ENCODE measurements at regions not wholly inside any gene's neighbourhood (a gene's known extent, or its start where the extent isn't known, plus 50 kb on each side); places are given as distances from the start of the nearest gene placed in this dataset.

DNA sequence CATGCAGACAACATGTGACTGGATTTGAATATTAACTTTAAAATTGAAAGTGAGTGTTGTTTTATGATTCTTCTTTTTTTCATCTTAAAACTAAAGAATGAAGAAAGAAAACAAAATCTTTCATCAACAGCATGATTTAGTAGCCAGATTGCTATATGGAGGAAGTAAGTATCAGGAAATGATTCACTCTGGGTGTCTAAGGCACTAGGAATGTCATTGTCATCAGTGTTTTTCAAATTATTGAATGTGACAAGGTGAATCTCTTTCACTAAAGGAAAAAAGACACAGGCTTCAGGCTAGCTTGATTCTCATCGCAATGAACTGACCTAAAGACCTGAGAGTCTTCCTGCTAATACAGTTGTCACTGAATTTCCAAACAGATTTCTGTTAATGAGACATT is 430.1 kb downstream of the FBXO15 start:
- no peaks in the 10 kb centered on the region for H3K36me3 ChIP-seq (ENCODE audit: control insufficient read depth, low read depth, low read length)
- H3K4me1 ChIP-seq (ENCODE audit: control insufficient read depth, low read depth, low read length), result no peaks in the 10 kb centered on the region
- H3K9ac ChIP-seq (ENCODE audit: low read length), result no peak overlapping the region
- no peaks in the 10 kb centered on the region for H3K27me3 ChIP-seq (ENCODE audit: control insufficient read depth, insufficient read depth, low read length)
- H3K27ac ChIP-seq (ENCODE audit: low read length), result no peak overlapping the region
- no peak overlapping the region for H3K4me3 ChIP-seq (ENCODE audit: low read length)
- no peaks in the 10 kb centered on the region for H3K9me3 ChIP-seq (ENCODE audit: control insufficient read depth, low read depth, low read length)

DNA sequence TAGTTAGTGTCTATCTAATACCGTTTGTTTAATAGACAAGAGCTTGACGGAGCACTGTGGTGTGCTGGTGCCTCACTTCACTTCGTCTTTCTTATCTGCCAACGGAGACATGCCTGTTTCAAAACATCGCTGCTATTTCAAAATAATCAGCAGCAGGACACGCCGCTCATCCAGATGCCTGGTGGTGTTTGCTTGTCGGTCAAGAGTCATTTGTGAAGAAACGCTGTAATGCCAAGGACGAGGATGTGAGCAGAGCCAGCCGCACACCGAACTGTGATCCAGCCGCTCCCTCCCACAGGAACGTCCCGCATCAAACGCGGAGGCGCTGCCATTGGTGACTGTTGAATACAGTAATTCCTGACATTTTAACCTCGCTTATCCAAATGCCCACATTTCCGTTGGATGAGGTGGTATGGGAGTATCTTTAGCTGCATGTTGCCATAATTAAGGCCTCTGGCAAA is 432.4 kb downstream of the FBXO15 start:
- H3K9ac ChIP-seq (ENCODE audit: low read length), result no peak overlapping the region
- no peaks in the 10 kb centered on the region for H3K27me3 ChIP-seq (ENCODE audit: control insufficient read depth, insufficient read depth, low read length)
- H3K36me3 ChIP-seq (ENCODE audit: control insufficient read depth, low read depth, low read length), result no peaks in the 10 kb centered on the region
- H3K4me1 ChIP-seq (ENCODE audit: control insufficient read depth, low read depth, low read length), result no peaks in the 10 kb centered on the region
- H3K4me3 ChIP-seq (ENCODE audit: low read length), result no peak overlapping the region
- no peaks in the 10 kb centered on the region for H3K9me3 ChIP-seq (ENCODE audit: control insufficient read depth, low read depth, low read length)
- no peak overlapping the region for H3K27ac ChIP-seq (ENCODE audit: low read length)

DNA sequence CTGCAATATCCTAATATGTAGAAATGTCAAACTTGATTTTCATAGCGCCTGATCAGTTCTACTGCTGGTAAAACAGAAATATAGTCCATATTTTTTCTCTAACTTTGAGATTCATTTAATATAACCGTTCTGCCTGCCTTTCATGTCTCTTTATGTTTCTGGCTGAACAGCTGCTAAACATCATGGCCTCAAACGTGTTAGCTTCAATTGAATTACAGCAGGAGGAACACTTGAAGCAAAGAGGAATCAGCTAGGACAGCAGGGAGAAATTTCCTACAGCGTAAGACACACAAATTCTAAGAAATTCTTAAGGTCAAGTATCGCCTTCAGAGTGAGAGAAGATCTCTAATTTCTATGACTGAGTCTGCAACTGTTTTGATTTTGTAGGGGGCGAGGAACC is 433.2 kb downstream of the FBXO15 start:
- Histone ChIP-seq H3K36me3 (ENCODE audit: control insufficient read depth, low read depth, low read length) (no peaks in the 10 kb centered on the region), H3K9me3 (ENCODE audit: control insufficient read depth, low read depth, low read length) (no peaks in the 10 kb centered on the region), H3K27me3 (ENCODE audit: control insufficient read depth, insufficient read depth, low read length) (no peaks in the 10 kb centered on the region), H3K9ac (ENCODE audit: low read length) (no peak overlapping the region), H3K4me3 (ENCODE audit: low read length) (no peak overlapping the region), H3K27ac (ENCODE audit: low read length) (no peak overlapping the region), H3K4me1 (ENCODE audit: control insufficient read depth, low read depth, low read length) (no peaks in the 10 kb centered on the region)

DNA sequence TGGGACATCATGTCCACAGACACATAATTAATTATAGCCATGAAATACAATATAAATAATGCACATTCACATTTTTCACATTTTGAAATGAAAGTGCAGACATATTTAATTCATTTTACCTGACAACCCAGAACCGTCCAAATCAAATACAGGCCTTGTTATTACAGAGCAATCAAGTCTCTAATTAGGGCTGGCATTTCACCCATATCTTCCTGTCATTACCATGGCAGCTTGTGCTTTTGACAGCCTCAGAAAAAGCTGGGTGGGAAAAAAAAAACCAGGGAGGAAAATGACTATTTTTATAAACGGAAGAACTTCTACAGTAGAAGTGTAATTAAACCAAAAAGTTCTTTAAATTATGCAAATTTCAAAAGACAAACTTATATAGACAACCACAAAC is 436.4 kb downstream of the FBXO15 start:
- H3K9ac ChIP-seq (ENCODE audit: low read length), result no peak overlapping the region
- H3K27ac ChIP-seq (ENCODE audit: low read length), result no peak overlapping the region
- no peaks in the 10 kb centered on the region for H3K27me3 ChIP-seq (ENCODE audit: control insufficient read depth, insufficient read depth, low read length)
- H3K4me1 ChIP-seq (ENCODE audit: control insufficient read depth, low read depth, low read length), result no peaks in the 10 kb centered on the region
- no peaks in the 10 kb centered on the region for H3K36me3 ChIP-seq (ENCODE audit: control insufficient read depth, low read depth, low read length)
- no peaks in the 10 kb centered on the region for H3K9me3 ChIP-seq (ENCODE audit: control insufficient read depth, low read depth, low read length)
- no peak overlapping the region for H3K4me3 ChIP-seq (ENCODE audit: low read length)

DNA sequence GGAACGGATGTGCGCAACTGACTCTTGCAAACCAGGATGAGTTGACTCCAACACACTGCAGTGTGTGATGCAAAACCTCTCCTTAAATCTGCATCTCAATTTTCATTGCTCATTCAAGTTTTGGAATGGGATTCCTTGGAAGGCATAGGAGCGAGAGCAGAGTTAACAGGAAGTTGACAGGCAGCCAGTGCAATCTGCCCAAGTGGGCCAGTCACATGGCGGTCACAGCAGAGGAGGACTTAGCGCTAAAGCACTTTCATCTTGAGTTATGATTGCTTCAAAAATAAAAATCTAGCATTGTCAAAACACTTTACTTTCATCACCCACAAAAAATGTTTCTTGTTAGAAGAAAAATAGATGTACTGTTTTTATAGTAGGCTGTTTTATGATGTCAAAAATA is 439.0 kb downstream of the FBXO15 start:
- Histone ChIP-seq H3K27ac (ENCODE audit: low read length) (no peak overlapping the region), H3K27me3 (ENCODE audit: control insufficient read depth, insufficient read depth, low read length) (no peaks in the 10 kb centered on the region), H3K9me3 (ENCODE audit: control insufficient read depth, low read depth, low read length) (no peaks in the 10 kb centered on the region), H3K4me3 (ENCODE audit: low read length) (no peak overlapping the region), H3K9ac (ENCODE audit: low read length) (no peak overlapping the region), H3K4me1 (ENCODE audit: control insufficient read depth, low read depth, low read length) (no peaks in the 10 kb centered on the region), H3K36me3 (ENCODE audit: control insufficient read depth, low read depth, low read length) (no peaks in the 10 kb centered on the region)

DNA sequence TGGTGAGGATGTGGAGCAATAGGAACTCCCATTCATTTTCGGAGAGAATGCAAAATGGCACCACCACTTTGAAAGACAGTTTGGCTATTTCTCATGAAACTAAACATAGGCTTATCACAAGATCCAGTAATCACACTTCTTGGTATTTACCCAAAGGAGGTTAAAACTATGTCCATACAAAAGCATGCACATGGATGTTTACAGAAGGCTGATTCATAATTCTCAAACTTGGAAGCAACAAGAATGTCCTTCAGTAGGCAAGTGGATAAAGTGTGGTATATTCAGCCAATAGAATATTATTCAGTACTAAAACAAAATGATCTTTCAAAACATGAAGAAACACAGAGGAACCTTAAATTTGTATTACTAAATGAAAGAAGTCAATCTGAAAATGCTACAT is 440.6 kb downstream of the FBXO15 start:
- no peak overlapping the region for H3K9ac ChIP-seq (ENCODE audit: low read length)
- no peaks in the 10 kb centered on the region for H3K27me3 ChIP-seq (ENCODE audit: control insufficient read depth, insufficient read depth, low read length)
- H3K4me3 ChIP-seq (ENCODE audit: low read length), result no peak overlapping the region
- H3K36me3 ChIP-seq (ENCODE audit: control insufficient read depth, low read depth, low read length), result no peaks in the 10 kb centered on the region
- no peaks in the 10 kb centered on the region for H3K9me3 ChIP-seq (ENCODE audit: control insufficient read depth, low read depth, low read length)
- no peaks in the 10 kb centered on the region for H3K4me1 ChIP-seq (ENCODE audit: control insufficient read depth, low read depth, low read length)
- no peak overlapping the region for H3K27ac ChIP-seq (ENCODE audit: low read length)

DNA sequence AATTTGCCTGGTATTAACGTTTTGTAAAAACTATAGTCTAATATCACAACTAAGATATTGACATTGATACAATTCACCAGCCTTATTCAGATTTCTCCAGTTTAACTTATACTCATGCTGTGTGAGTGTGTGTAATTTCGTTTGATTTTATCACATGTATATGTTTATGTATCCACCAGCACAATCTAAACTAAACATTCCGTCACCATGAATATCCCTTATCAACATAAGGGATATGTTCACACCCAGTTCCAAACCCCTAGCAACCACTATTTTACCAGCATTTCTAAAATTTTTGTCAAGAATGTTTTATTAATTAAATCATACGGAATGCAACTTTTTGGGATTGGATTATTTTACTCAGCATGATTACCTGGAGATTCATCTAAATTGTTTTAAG is 450.3 kb downstream of the FBXO15 start:
- no peaks in the 10 kb centered on the region for H3K36me3 ChIP-seq (ENCODE audit: control insufficient read depth, low read depth, low read length)
- H3K4me1 ChIP-seq (ENCODE audit: control insufficient read depth, low read depth, low read length), result no peaks in the 10 kb centered on the region
- no peaks in the 10 kb centered on the region for H3K27me3 ChIP-seq (ENCODE audit: control insufficient read depth, insufficient read depth, low read length)
- no peak overlapping the region for H3K9ac ChIP-seq (ENCODE audit: low read length)
- no peaks in the 10 kb centered on the region for H3K9me3 ChIP-seq (ENCODE audit: control insufficient read depth, low read depth, low read length)
- H3K27ac ChIP-seq (ENCODE audit: low read length), result no peak overlapping the region
- H3K4me3 ChIP-seq (ENCODE audit: low read length), result no peak overlapping the region

DNA sequence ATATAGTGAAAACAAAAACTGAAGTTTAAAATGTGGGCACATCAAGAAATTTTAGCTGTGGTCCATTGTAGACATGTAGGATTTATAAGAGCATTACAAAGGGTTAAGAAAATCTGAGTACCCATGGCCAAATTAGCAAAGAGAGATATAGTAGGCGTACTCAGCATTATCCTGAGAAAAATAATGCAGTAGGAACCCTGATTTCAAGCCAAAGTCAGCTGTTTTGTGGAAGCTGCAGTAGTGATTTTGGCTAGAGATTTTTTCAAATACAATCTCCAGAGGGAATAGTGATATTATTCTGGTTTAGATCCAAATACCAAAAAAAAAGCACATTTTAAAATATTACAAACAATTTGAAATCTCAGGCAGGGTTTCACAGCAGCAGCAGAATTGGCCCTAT is 450.9 kb downstream of the FBXO15 start:
- no peaks in the 10 kb centered on the region for H3K36me3 ChIP-seq (ENCODE audit: control insufficient read depth, low read depth, low read length)

DNA sequence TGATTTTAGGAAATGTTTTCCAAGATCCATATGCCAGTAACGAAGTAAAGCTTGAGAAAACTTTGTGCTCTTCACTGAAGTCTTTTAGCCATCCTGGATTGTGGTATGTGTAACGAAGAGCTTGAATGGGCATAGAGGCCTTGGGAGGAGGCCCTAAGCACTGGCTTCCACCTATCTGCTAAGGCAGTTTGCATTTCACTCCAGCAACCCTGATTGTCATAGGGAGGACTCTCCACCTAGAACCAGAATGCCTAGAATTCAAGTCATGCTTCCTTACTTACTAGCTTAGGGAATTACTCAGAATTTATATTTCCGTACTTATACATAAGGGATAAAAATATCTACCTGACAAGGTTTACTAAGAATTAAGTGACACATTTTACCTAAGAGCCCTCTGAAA is 451.5 kb downstream of the FBXO15 start:
- Histone ChIP-seq H3K36me3 (ENCODE audit: control insufficient read depth, low read depth, low read length) (no peaks in the 10 kb centered on the region), H3K9me3 (ENCODE audit: control insufficient read depth, low read depth, low read length) (no peaks in the 10 kb centered on the region), H3K27ac (ENCODE audit: low read length) (no peak overlapping the region), H3K4me1 (ENCODE audit: control insufficient read depth, low read depth, low read length) (no peaks in the 10 kb centered on the region), H3K4me3 (ENCODE audit: low read length) (no peak overlapping the region), H3K9ac (ENCODE audit: low read length) (no peak overlapping the region), H3K27me3 (ENCODE audit: control insufficient read depth, insufficient read depth, low read length) (no peaks in the 10 kb centered on the region)

More for the DNA sequence above, 450.9 kb downstream of the FBXO15 start:
- Histone ChIP-seq H3K4me1 (ENCODE audit: control insufficient read depth, low read depth, low read length) (no peaks in the 10 kb centered on the region), H3K27me3 (ENCODE audit: control insufficient read depth, insufficient read depth, low read length) (no peaks in the 10 kb centered on the region), H3K4me3 (ENCODE audit: low read length) (no peak overlapping the region), H3K27ac (ENCODE audit: low read length) (no peak overlapping the region), H3K9ac (ENCODE audit: low read length) (no peak overlapping the region), H3K9me3 (ENCODE audit: control insufficient read depth, low read depth, low read length) (no peaks in the 10 kb centered on the region)

DNA sequence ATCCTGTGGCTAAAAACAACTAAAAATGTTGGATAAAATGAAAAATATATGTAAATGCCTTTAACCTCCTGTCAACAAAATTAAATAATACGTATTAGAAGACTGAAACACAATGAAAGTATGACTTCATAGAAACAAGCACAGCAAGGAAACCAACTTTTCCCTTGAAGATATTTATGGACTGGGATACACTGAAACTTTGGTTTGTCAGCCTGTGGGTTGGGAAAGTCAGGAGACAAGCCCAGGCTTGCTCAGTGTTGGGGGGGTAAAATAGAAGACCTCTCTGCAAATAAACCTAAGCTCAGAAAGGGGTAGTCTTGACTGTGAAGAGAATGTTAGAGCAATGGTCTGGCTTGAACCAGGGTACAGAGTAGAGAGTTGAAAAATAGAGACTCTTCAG is 454.5 kb downstream of the FBXO15 start:
- H3K9me3 ChIP-seq (ENCODE audit: control insufficient read depth, low read depth, low read length), result no peaks in the 10 kb centered on the region
- H3K4me1 ChIP-seq (ENCODE audit: control insufficient read depth, low read depth, low read length), result peaks cover 11% of the 10 kb centered on the region
- H3K4me3 ChIP-seq (ENCODE audit: low read length), result no peak overlapping the region
- no peak overlapping the region for H3K9ac ChIP-seq (ENCODE audit: low read length)
- no peaks in the 10 kb centered on the region for H3K36me3 ChIP-seq (ENCODE audit: control insufficient read depth, low read depth, low read length)
- no peak overlapping the region for H3K27ac ChIP-seq (ENCODE audit: low read length)
- no peaks in the 10 kb centered on the region for H3K27me3 ChIP-seq (ENCODE audit: control insufficient read depth, insufficient read depth, low read length)

DNA sequence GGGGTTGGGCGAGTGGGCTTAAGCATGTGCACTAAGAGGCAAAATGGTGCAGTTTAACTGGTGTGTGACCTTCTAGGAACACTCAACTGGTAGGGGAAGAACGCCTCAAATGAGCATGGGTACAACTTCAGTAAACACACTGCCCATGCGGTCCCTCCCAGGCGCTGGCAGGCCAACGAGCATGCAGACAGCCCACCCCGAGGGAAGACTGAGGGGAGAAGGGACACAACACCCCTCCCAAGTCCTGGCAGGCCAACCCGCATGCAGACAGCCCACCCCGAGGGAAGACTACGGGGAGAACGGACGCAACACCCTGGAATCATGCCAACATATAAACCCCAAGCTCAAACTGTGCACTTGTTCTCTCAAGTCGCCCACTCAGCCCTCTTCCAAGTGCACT is 456.0 kb downstream of the FBXO15 start:
- Histone ChIP-seq H3K4me3 (ENCODE audit: low read length) (no peak overlapping the region), H3K4me1 (ENCODE audit: control insufficient read depth, low read depth, low read length) (peaks cover 11% of the 10 kb centered on the region), H3K9me3 (ENCODE audit: control insufficient read depth, low read depth, low read length) (no peaks in the 10 kb centered on the region), H3K9ac (ENCODE audit: low read length) (no peak overlapping the region), H3K27ac (ENCODE audit: low read length) (no peak overlapping the region), H3K27me3 (ENCODE audit: control insufficient read depth, insufficient read depth, low read length) (no peaks in the 10 kb centered on the region), H3K36me3 (ENCODE audit: control insufficient read depth, low read depth, low read length) (no peaks in the 10 kb centered on the region)

DNA sequence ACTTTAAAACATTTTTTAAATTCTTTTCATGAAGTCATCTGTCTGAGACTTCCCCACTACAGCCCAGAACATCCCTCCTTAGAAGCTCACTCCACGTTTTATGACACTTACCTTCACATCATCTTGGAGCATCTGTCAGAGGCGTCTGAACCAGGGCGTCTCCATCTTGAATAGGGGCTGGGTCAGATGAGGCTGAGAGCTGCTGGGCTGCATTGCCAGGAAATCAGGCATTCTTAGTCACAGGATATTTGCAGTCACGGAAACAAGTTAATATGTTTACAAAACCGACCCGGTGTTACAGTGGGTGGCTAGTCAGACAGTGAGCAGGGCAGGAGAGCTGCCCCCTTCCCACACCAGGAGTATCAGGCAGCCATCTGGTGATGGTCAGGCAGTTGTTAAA is 456.5 kb downstream of the FBXO15 start:
- no peak overlapping the region for H3K27ac ChIP-seq (ENCODE audit: low read length)
- peaks cover 11% of the 10 kb centered on the region for H3K4me1 ChIP-seq (ENCODE audit: control insufficient read depth, low read depth, low read length)
- no peak overlapping the region for H3K9ac ChIP-seq (ENCODE audit: low read length)
- H3K27me3 ChIP-seq (ENCODE audit: control insufficient read depth, insufficient read depth, low read length), result no peaks in the 10 kb centered on the region
- no peaks in the 10 kb centered on the region for H3K36me3 ChIP-seq (ENCODE audit: control insufficient read depth, low read depth, low read length)
- no peak overlapping the region for H3K4me3 ChIP-seq (ENCODE audit: low read length)
- H3K9me3 ChIP-seq (ENCODE audit: control insufficient read depth, low read depth, low read length), result no peaks in the 10 kb centered on the region
